GM12878 (cell line): ENCODE measurements at regions not wholly inside any gene's neighbourhood (a gene's known extent, or its start where the extent isn't known, plus 50 kb on each side); places are given as distances from the start of the nearest gene placed in this dataset.
"Not testable (repeated sequence)": the region's sequence is repeated elsewhere in the genome, so short reads cannot be mapped to it uniquely, and the experiment has no call there.

ENCODE experiments used
- ATAC-seq: fragments of 200-7000 bp; cut with Tn5 transposase; 3 replicates; pipeline ENCODE4 v1.9.1; 2020; ENCODE audit warnings: mild to moderate bottlenecking, moderate library complexity
- BruUV-seq: library from RNA; stranded (reverse); fragments of 400-500 nt; replicated peaks from 2 replicates; lab custom pipeline; 2021; lab: Mats Ljungman, UMichigan
- CTCF ChIA-PET: fragments of 300-600 bp; sonication (Branson Sonifier 250); formaldehyde crosslinking; extraction: SDS; loops from one replicate; lab custom pipeline; 2021; ENCODE audit warnings: inconsistent platforms; lab: Yijun Ruan, JAX
- POLR2A ChIA-PET: fragments of 350-600 bp; formaldehyde crosslinking; extraction: SDS; loops from one replicate; lab custom pipeline; 2021; ENCODE audit warnings: inconsistent platforms; lab: Charles Lee
- RAD21 ChIA-PET: fragments of 300-600 bp; sonication (Branson Sonifier 250); formaldehyde crosslinking; loops from one replicate; lab custom pipeline; 2023; ENCODE audit warnings: antibody characterized with exemption; ENCODE audit not compliant: unreplicated experiment; lab: Charles Lee
- SMC1A ChIA-PET: fragments of 300-600 bp; sonication (Branson Sonifier 250); formaldehyde crosslinking; loops from one replicate; lab custom pipeline; 2023; ENCODE audit not compliant: unreplicated experiment, uncharacterized antibody; lab: Charles Lee
- DNase-seq: peaks from one replicate; pipeline ENCODE4 v3.0.0-alpha.2; 2011; ENCODE audit warnings: low read depth, low spot score
- FAIRE-seq: peaks from 3 replicates; lab custom pipeline; 2011; peaks lifted over from hg19 to GRCh38; lab: Jason Lieb, UNC
- H2AFZ ChIP-seq: 2 replicates; pipeline ENCODE4 v1.6.0; 2011; ENCODE audit warnings: low read depth, low read length, control low read depth; ENCODE audit not compliant: control insufficient read depth
- H3K27ac ChIP-seq: 2 replicates; pipeline ENCODE4 v1.5.1; 2011; ENCODE audit warnings: control low read depth; ENCODE audit not compliant: control insufficient read depth, insufficient read depth
- H3K27me3 ChIP-seq, 2 experiments: replicated peaks in 1 of 2; 2 replicates each; pipeline versions ENCODE4 v1.6.0 to v1.6.1; 2011; ENCODE audit warnings: low read length in 1 of 2; ENCODE audit not compliant: control insufficient read depth in 2 of 2, insufficient read depth in 2 of 2
- H3K36me3 ChIP-seq, 2 experiments: 2 replicates each; pipeline ENCODE4 v1.5.1; 2011; ENCODE audit warnings: low read length in 1 of 2; ENCODE audit not compliant: control insufficient read depth in 2 of 2, insufficient read depth in 2 of 2
- H3K4me1 ChIP-seq: 2 replicates; pipeline ENCODE4 v1.6.1; 2011; ENCODE audit warnings: mild to moderate bottlenecking, low read length, moderate library complexity, mixed read lengths; ENCODE audit not compliant: control insufficient read depth, insufficient read depth
- H3K4me2 ChIP-seq: 2 replicates; pipeline ENCODE4 v1.6.0; 2011; ENCODE audit warnings: control low read depth; ENCODE audit not compliant: control insufficient read depth, insufficient read depth
- H3K4me3 ChIP-seq: fragments of 200-600 bp; sonication (generic); 2 replicates; pipeline ENCODE4 v1.5.1; 2016
- H3K79me2 ChIP-seq: 2 replicates; pipeline ENCODE4 v1.6.0; 2011; ENCODE audit warnings: low read length; ENCODE audit not compliant: control insufficient read depth, insufficient read depth
- H3K9ac ChIP-seq: 2 replicates; pipeline ENCODE4 v1.8.0; 2011; ENCODE audit warnings: low read length, control low read depth, mixed read lengths; ENCODE audit not compliant: control insufficient read depth, insufficient read depth
- H3K9me3 ChIP-seq: replicated peaks from 3 replicates; pipeline ENCODE4 v1.5.1; 2011; ENCODE audit warnings: mild to moderate bottlenecking, low read length; ENCODE audit not compliant: control insufficient read depth, insufficient read depth
- H4K20me1 ChIP-seq: 2 replicates; pipeline ENCODE4 v1.6.0; 2011; ENCODE audit not compliant: control insufficient read depth, insufficient read depth
- ATF3 ChIP-seq: IDR thresholded peaks from 2 replicates; pipeline ENCODE4 v1.6.1; 2011; ENCODE audit warnings: low read depth, mild to moderate bottlenecking, low read length, moderate library complexity, borderline replicate concordance; ENCODE audit errors: extremely low read depth
- E4F1 ChIP-seq: fragments of 450-650 bp; IDR thresholded peaks from 2 replicates; pipeline ENCODE4 v1.6.1; 2018; ENCODE audit warnings: borderline replicate concordance, mild to moderate bottlenecking; ENCODE audit not compliant: partially characterized antibody
- IKZF2 ChIP-seq, 2 experiments: fragments of 450-650 bp; IDR thresholded peaks; 2 replicates each; pipeline ENCODE4 v1.6.1; 2017; ENCODE audit warnings: mild to moderate bottlenecking in 2 of 2, moderate library complexity in 2 of 2
- MEF2B ChIP-seq: fragments of 450-650 bp; IDR thresholded peaks from 2 replicates; pipeline ENCODE4 v1.6.1; 2018; ENCODE audit warnings: mild to moderate bottlenecking, moderate library complexity; ENCODE audit not compliant: partially characterized antibody, poor library complexity, severe bottlenecking
- NFYA ChIP-seq: IDR thresholded peaks from 2 replicates; pipeline ENCODE4 v1.6.1; 2011; ENCODE audit warnings: low read depth, mild to moderate bottlenecking, low read length, improper control_type of control experiment, borderline replicate concordance
- ZBED1 ChIP-seq: IDR thresholded peaks from 2 replicates; pipeline ENCODE4 v1.6.1; 2016; ENCODE audit warnings: borderline replicate concordance
- WGBS: methylation state at CpG from one replicate; pipeline ENCODE4 v1.1.6; 2016; ENCODE audit warnings: low lambda C conversion rate; ENCODE audit not compliant: insufficient replicate concordance, insufficient coverage; ENCODE audit errors: missing lambda C conversion rate; 5-methylcytosine and 5-hydroxymethylcytosine counted together
- in situ Hi-C: fragments of 300-500 bp; cut with MboI; formaldehyde crosslinking; loops from 9 replicates; pipeline ENCODE4 v1.14.3; 2018; ENCODE audit warnings: mixed read lengths
- intact Hi-C: fragments of 100-400 bp; cut with micrococcal nuclease; formaldehyde crosslinking; loops from one replicate; pipeline ENCODE4 v1.14.2; 2022; ENCODE audit not compliant: unreplicated experiment

DNA sequence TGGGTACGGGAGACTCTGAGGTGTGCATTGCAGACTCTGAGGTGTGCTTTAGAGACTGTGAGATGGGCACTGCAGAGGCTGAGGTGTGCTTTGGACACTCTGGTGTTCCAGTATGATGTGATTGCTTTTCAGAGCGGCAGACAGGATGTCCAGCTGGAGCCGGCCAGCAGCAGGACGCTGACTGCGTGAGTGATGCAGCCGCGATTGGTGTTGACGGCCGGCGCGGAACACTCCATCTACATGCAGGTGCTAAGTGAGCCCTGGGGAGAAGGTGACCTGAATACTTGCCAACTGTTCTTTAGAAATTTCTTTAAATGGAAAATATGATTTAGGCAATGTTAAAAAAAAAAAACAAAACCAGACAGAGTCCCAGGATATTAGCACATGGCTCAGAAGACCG lies 103.1 kb upstream of the PPP2R3B start:
- H3K36me3 ChIP-seq: no peaks in the 10 kb centered on the region
- no peaks in the 10 kb centered on the region for H4K20me1 ChIP-seq
- 70% methylated on average over 12 of the region's 12 CpGs for WGBS
- H2AFZ ChIP-seq: no peak overlapping the region
- H3K9me3 ChIP-seq: no peaks in the 10 kb centered on the region; the same call in 2 of the 3 replicates
- ChIA-PET RAD21 (no interaction called here), POLR2A (no interaction called here), CTCF (no interaction called here), SMC1A (no interaction called here)
- intact Hi-C loops: no loop called here
- DNase-seq (no peak), FAIRE-seq (no peak), ATAC-seq (no peak)
- no peak overlapping the region for H3K9ac ChIP-seq
- H3K4me1 ChIP-seq: no peaks in the 10 kb centered on the region
- no peak overlapping the region for H3K27ac ChIP-seq
- TF ChIP-seq NFYA (no peak), IKZF2 (IDR thresholded peaks at IDR 0.05) (no peak), E4F1 (no peak)
- H3K4me2 ChIP-seq: no peak overlapping the region
- BruUV-seq: no TSS peak
- in situ Hi-C loops: no loop called here
- no peak overlapping the region for H3K4me3 ChIP-seq
- H3K27me3 ChIP-seq: no peaks in the 10 kb centered on the region
- no peaks in the 10 kb centered on the region for H3K79me2 ChIP-seq

DNA sequence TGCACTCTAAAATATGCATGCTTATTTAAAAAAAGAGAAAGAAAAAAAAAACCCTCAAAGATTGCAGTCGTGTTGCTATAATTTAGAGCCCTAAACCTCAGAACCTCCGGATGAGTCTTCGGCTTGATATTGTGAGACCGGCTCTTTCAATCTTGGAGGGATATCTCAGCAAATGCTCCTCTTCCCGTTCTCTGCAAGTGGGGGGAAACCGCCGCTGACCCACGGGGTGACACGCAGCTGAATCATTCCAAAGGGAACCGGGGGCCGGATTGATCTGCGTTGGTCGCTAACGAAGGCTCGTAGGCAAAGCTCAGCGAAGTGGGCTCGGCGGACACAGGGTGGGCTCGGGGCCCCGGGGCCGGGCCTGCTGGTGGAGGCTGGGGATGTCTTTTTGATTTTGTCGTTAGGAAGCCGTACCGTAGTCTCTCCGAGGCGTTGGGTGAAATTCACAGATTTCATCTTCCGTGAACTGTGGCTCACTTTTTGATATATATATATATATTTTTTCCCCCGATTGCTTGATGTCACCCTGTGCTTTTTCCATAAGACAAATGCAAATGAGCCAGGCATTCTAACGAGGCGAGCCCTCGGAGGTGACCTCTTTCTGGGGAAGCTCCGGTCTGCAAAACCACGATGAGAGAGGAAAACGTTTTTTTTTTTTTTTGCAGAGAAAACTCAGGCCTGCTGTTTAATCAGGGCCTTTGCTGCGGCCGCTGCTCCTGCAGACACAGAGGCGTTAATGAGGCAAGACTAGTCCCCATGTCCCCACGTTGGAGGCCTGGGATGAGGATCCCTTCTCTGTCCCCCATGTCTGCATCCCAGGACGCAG lies 110.7 kb upstream of the PPP2R3B start:
- Histone ChIP-seq H3K4me2 (no peak overlapping the region), H2AFZ (no peak overlapping the region), H3K79me2 (no peaks in the 10 kb centered on the region), H3K4me1 (no peaks in the 10 kb centered on the region), H3K9me3 (no peaks in the 10 kb centered on the region; the same call in 2 of the 3 replicates), H3K4me3 (no peak overlapping the region), H3K9ac (no peak overlapping the region), H3K36me3 (no peaks in the 10 kb centered on the region), H3K27ac (no peak overlapping the region), H3K27me3 (no peaks in the 10 kb centered on the region), H4K20me1 (no peaks in the 10 kb centered on the region)
- POLR2A ChIA-PET: no interaction called here
- RAD21 ChIA-PET: no interaction called here
- SMC1A ChIA-PET: no interaction called here
- DNase-seq (no peak), FAIRE-seq (no peak), ATAC-seq (no peak)
- TF ChIP-seq ZBED1 (no peak), ATF3 (no peak), MEF2B (no peak)
- no TSS peak for BruUV-seq
- 56% methylated on average over 33 of the region's 39 CpGs for WGBS
- in situ Hi-C loops (no loop called here), intact Hi-C loops (no loop called here)
- CTCF ChIA-PET: no interaction called here

DNA sequence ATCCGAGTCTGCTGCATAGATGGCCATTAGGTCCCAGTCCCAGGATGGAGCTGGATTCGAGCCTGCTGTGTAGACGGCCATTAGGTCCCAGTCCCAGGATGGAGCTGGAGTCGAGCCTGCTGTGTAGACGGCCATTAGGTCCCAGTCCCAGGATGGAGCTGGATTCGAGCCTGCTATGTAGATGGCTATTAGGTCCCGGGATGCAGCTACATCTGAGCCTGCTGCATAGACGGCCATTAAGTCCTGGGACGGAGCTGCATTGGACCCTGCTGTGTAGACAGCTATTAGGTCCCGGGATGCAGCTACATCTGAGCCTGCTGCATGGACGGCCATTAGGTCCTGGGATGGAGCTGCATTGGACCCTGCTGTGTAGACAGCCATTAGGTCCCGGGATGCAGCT lies 112.2 kb upstream of the PPP2R3B start:
- RAD21 ChIA-PET, H3K27me3 ChIP-seq, H4K20me1 ChIP-seq, H3K4me2 ChIP-seq, ATAC-seq, H3K9me3 ChIP-seq, H2AFZ ChIP-seq, CTCF ChIA-PET, SMC1A ChIA-PET, intact Hi-C loops, BruUV-seq, H3K27ac ChIP-seq, DNase-seq, in situ Hi-C loops, FAIRE-seq, POLR2A ChIA-PET, H3K79me2 ChIP-seq, H3K4me3 ChIP-seq, H3K36me3 ChIP-seq, H3K4me1 ChIP-seq, H3K9ac ChIP-seq: not testable (repeated sequence)
- WGBS: 26% methylated on average over 12 of the region's 12 CpGs
